ENCODE measurements at regions not wholly inside any gene's neighbourhood (a gene's known extent, or its start where the extent isn't known, plus 50 kb on each side); places are given as distances from the start of the nearest gene placed in this dataset.

DNA sequence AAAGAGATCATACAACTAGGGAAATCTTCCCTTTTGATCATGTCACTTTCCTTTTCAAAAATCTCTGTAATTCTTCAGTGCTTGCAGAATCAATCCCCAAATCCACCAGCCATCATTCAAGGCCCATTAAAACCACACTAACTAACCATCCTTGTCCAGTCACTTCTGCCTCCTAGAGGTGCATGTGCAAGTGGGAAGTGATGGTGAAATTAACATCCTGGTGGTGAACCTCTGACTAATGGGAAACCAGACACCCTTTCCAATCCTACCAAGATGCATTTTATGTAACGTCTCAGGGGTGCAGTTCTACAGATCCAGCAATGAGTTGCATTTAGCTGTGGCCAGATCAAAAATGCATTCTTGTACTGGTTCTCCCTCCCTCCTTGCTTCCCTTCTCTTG is 341.8 kb downstream of the RAPGEF2 start:
- H3K36me3 ChIP-seq (ENCODE audit: control insufficient read depth in 2 of 2, insufficient read depth in 2 of 2, low read length in 2 of 2) = no peaks in the 10 kb centered on the region
- H3K27me3 ChIP-seq (ENCODE audit: control insufficient read depth in 1 of 2, insufficient read depth in 2 of 2, low read length in 2 of 2) = no peaks in the 10 kb centered on the region
- no peaks in the 10 kb centered on the region for H3K9me3 ChIP-seq (ENCODE audit: control insufficient read depth in 2 of 2, low read length in 2 of 2)
- H3K4me1 ChIP-seq (ENCODE audit: control insufficient read depth, insufficient read depth, low read length) = no peaks in the 10 kb centered on the region
- no peak overlapping the region for H3K27ac ChIP-seq (ENCODE audit: low read length)
- no peak overlapping the region for H3K4me3 ChIP-seq (ENCODE audit: low read length in 2 of 2)
- no peak overlapping the region for H3K9ac ChIP-seq (ENCODE audit: low read length in 2 of 2)

DNA sequence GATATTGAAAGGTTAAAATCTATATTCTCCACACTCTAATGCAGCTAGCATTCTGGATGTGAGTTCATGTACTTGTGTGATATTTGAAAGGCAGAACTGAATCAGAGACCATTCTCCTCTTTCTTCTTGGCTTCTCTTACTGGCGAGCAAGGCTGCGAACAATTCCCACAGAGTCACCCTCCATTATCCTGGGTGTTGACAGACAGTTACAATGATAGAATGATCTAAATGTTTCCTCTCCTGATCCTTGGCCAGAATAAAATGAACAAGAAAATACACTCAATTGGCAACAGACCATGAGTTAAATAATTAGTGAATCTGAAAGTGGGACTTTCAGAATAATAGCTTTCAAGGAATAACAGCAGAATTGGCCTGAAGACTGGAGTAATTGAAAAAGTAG is 342.8 kb downstream of the RAPGEF2 start:
- no peak overlapping the region for H3K9ac ChIP-seq (ENCODE audit: low read length in 2 of 2)
- no peak overlapping the region for H3K27ac ChIP-seq (ENCODE audit: low read length)
- no peaks in the 10 kb centered on the region for H3K36me3 ChIP-seq (ENCODE audit: control insufficient read depth in 2 of 2, insufficient read depth in 2 of 2, low read length in 2 of 2)
- H3K4me1 ChIP-seq (ENCODE audit: control insufficient read depth, insufficient read depth, low read length) = no peaks in the 10 kb centered on the region
- H3K4me3 ChIP-seq (ENCODE audit: low read length in 2 of 2) = no peak overlapping the region
- no peaks in the 10 kb centered on the region for H3K9me3 ChIP-seq (ENCODE audit: control insufficient read depth in 2 of 2, low read length in 2 of 2)
- no peaks in the 10 kb centered on the region for H3K27me3 ChIP-seq (ENCODE audit: control insufficient read depth in 1 of 2, insufficient read depth in 2 of 2, low read length in 2 of 2)

DNA sequence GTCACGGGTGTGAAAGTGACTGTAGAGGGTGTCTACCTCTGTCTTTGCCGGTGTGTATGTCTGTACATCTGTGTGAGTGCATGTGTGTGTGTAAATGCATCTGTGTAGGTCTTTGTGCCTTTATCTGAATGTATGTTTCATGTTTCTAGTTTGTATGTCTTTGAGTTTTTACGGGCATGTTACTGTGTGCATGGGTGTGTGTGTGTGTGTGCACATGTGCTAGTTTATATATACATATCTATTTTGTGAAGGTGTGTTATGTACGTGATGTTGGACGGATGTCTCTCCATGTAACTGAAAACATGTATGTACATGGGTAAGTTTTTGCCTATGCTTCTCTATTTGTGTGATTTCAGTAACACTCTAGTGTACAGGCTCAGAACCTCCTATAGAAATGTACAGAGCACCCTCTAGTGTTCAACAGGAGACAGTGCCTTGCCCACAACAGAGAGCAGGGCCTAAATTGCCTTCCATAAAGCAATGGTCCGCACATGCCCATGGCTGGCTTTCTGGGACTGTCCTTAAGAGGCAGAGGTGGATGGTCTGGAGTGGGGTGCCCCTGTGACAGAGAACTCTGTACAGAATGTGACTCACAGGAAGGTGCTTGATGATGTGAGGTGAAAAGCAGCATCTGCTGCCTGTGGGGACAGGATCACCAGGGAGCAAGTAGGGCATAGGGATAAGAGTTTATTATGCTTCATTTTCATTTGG is 343.5 kb downstream of the RAPGEF2 start:
- H3K9ac ChIP-seq (ENCODE audit: low read length in 2 of 2) = no peak overlapping the region
- no peak overlapping the region for H3K4me3 ChIP-seq (ENCODE audit: low read length in 2 of 2)
- no peaks in the 10 kb centered on the region for H3K9me3 ChIP-seq (ENCODE audit: control insufficient read depth in 2 of 2, low read length in 2 of 2)
- no peaks in the 10 kb centered on the region for H3K27me3 ChIP-seq (ENCODE audit: control insufficient read depth in 1 of 2, insufficient read depth in 2 of 2, low read length in 2 of 2)
- no peaks in the 10 kb centered on the region for H3K4me1 ChIP-seq (ENCODE audit: control insufficient read depth, insufficient read depth, low read length)
- H3K27ac ChIP-seq (ENCODE audit: low read length) = no peak overlapping the region
- no peaks in the 10 kb centered on the region for H3K36me3 ChIP-seq (ENCODE audit: control insufficient read depth in 2 of 2, insufficient read depth in 2 of 2, low read length in 2 of 2)

DNA sequence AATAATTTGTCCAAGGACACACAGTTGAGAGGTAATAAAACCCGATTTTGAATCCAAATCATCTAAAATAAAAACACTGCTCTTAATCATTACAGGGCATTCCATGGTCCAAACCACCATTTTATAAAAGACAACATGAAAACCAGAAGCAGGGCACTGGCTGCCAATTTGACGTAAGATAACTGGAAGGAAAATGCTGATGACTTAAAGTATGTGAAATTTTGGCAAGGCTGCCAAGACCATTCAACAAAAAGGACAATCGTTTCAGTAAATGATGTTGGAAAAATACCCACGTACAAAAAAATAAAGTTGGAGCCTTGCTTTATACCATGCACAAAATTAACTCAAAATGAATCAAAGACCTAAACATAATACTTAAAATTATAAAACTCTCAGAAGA is 344.4 kb downstream of the RAPGEF2 start:
- no peaks in the 10 kb centered on the region for H3K27me3 ChIP-seq (ENCODE audit: control insufficient read depth in 1 of 2, insufficient read depth in 2 of 2, low read length in 2 of 2)
- no peak overlapping the region for H3K27ac ChIP-seq (ENCODE audit: low read length)
- no peaks in the 10 kb centered on the region for H3K4me1 ChIP-seq (ENCODE audit: control insufficient read depth, insufficient read depth, low read length)
- no peak overlapping the region for H3K4me3 ChIP-seq (ENCODE audit: low read length in 2 of 2)
- no peaks in the 10 kb centered on the region for H3K36me3 ChIP-seq (ENCODE audit: control insufficient read depth in 2 of 2, insufficient read depth in 2 of 2, low read length in 2 of 2)
- H3K9me3 ChIP-seq (ENCODE audit: control insufficient read depth in 2 of 2, low read length in 2 of 2) = no peaks in the 10 kb centered on the region
- H3K9ac ChIP-seq (ENCODE audit: low read length in 2 of 2) = no peak overlapping the region

DNA sequence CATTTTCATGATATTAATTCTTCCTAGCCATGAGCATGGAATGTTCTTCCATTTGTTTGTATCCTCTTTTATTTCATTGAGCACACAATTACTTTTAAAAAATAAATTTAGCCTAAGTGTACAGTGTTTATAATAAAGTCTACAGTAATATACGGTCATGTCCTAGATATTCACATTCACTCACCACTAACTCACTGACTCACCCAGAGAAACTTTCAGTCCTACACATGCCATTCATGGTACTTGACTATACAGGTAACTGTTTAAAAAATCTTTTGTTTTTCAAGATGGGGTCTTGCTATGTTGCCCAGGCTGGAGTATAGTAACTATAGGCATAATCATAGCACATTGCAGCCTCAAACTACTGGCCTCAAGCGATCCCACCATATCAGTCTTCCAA is 348.1 kb downstream of the RAPGEF2 start:
- Histone ChIP-seq H3K27me3 (ENCODE audit: control insufficient read depth in 1 of 2, insufficient read depth in 2 of 2, low read length in 2 of 2) (no peaks in the 10 kb centered on the region), H3K36me3 (ENCODE audit: control insufficient read depth in 2 of 2, insufficient read depth in 2 of 2, low read length in 2 of 2) (no peaks in the 10 kb centered on the region), H3K27ac (ENCODE audit: low read length) (no peak overlapping the region)

DNA sequence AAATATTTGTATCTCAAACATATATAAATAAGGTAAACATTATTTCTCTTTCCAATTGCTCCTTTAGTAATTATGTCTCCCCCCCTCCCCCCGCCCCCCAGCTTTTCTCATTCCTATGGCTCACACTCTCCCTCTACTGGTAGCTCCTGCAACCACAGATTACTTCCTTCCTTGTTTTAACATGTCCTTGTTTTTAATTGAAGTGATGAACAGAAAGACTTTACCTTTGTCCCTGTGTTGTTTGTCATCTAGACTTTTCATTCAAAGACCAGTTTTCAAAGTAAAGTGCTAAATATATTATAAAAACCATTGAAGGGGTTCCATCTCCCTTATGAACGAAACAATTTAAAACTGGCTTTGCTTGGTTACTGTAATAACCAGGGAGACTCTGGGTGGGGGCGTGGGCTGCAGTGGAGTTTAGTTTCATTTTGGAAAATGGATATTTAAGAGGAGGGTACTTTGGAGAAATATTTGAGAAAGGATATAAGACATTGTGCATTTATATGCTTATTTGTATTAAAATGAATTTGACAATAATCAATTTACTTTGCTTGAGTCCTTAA is 352.9 kb downstream of the RAPGEF2 start:
- H3K36me3 ChIP-seq (ENCODE audit: control insufficient read depth in 2 of 2, insufficient read depth in 2 of 2, low read length in 2 of 2) = no peaks in the 10 kb centered on the region
- H3K27me3 ChIP-seq (ENCODE audit: control insufficient read depth in 1 of 2, insufficient read depth in 2 of 2, low read length in 2 of 2) = no peaks in the 10 kb centered on the region
- H3K4me1 ChIP-seq (ENCODE audit: control insufficient read depth, insufficient read depth, low read length) = no peaks in the 10 kb centered on the region
- no peak overlapping the region for H3K4me3 ChIP-seq (ENCODE audit: low read length in 2 of 2)
- no peak overlapping the region for H3K27ac ChIP-seq (ENCODE audit: low read length)
- no peak overlapping the region for H3K9ac ChIP-seq (ENCODE audit: low read length in 2 of 2)
- H3K9me3 ChIP-seq (ENCODE audit: control insufficient read depth in 2 of 2, low read length in 2 of 2) = no peaks in the 10 kb centered on the region

More for the DNA sequence above, 348.1 kb downstream of the RAPGEF2 start:
- no peak overlapping the region for H3K4me3 ChIP-seq (ENCODE audit: low read length in 2 of 2)
- no peaks in the 10 kb centered on the region for H3K9me3 ChIP-seq (ENCODE audit: control insufficient read depth in 2 of 2, low read length in 2 of 2)
- no peaks in the 10 kb centered on the region for H3K4me1 ChIP-seq (ENCODE audit: control insufficient read depth, insufficient read depth, low read length)
- no peak overlapping the region for H3K9ac ChIP-seq (ENCODE audit: low read length in 2 of 2)

DNA sequence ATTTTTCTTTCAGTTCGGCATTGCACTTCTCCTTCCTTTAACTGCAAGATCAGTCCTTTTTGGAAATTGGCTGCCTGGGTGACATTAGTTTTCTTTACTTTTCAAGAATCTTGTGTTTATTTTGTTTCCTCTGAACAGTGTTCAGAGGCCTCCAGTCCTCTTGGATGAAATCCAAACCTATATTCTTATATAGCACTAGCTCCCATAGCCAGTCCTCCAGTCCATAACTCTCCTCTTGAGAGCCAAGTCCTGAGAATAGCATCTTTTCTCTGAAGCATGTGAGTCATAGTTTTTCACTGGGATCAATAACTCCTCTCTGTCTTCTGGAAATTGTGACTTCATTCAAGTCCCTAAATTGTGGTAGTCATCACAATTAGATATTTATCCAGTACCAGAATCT is 357.5 kb downstream of the RAPGEF2 start:
- H3K4me1 ChIP-seq (ENCODE audit: control insufficient read depth, insufficient read depth, low read length) = no peaks in the 10 kb centered on the region
- peaks cover 3 to 10% of the 10 kb centered on the region in 2 donors for H3K9me3 ChIP-seq (ENCODE audit: control insufficient read depth in 2 of 2, low read length in 2 of 2)
- no peak overlapping the region for H3K9ac ChIP-seq (ENCODE audit: low read length in 2 of 2)
- H3K27ac ChIP-seq (ENCODE audit: low read length) = no peak overlapping the region
- H3K4me3 ChIP-seq (ENCODE audit: low read length in 2 of 2) = no peak overlapping the region
- H3K27me3 ChIP-seq (ENCODE audit: control insufficient read depth in 1 of 2, insufficient read depth in 2 of 2, low read length in 2 of 2) = no peaks in the 10 kb centered on the region
- no peaks in the 10 kb centered on the region for H3K36me3 ChIP-seq (ENCODE audit: control insufficient read depth in 2 of 2, insufficient read depth in 2 of 2, low read length in 2 of 2)

DNA sequence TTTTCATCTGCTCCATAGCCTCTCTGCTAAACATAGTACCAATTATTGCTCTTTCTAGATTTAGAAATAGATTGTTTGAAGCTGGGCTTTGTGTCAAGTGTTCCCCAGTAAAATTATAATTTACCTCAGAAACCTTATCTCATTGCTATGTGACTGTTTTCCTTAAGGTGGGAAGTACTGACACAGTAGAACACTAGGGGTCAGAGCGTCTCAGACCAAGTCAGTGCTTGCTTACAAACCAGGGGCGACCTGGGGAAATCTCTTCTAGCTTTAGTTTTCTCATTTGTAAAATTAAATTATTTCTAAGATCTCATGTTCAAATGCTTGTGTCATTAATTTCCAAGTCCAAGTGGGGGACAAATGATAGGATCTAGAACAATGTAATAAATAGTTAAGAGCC is 360.4 kb downstream of the RAPGEF2 start:
- Histone ChIP-seq H3K4me3 (ENCODE audit: low read length in 2 of 2) (no peak overlapping the region), H3K27me3 (ENCODE audit: control insufficient read depth in 1 of 2, insufficient read depth in 2 of 2, low read length in 2 of 2) (no peaks in the 10 kb centered on the region), H3K27ac (ENCODE audit: low read length) (no peak overlapping the region), H3K9me3 (ENCODE audit: control insufficient read depth in 2 of 2, low read length in 2 of 2) (peaks cover 5 to 10% of the 10 kb centered on the region in 2 donors), H3K36me3 (ENCODE audit: control insufficient read depth in 2 of 2, insufficient read depth in 2 of 2, low read length in 2 of 2) (no peaks in the 10 kb centered on the region), H3K4me1 (ENCODE audit: control insufficient read depth, insufficient read depth, low read length) (no peaks in the 10 kb centered on the region), H3K9ac (ENCODE audit: low read length in 2 of 2) (no peak overlapping the region)

DNA sequence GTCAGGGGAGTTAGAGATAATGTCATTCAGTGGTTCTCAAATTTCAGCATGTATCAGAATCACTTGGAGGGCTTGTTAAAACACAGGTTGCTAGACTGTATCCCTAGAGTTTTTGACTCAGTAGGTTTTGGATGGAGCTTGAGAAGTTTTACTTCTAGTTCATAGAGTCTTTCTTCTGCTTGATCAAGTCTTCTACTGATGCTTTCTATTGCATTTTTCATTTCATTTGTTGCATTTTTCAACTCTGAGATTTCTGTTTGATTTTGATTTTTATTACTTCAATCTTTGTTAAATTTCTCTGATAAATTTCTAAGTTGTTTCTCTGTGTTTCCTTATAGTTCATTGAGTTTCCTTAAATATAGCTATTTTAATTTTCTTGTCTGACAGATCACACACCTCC is 361.4 kb downstream of the RAPGEF2 start:
- peaks cover 5 to 10% of the 10 kb centered on the region in 2 donors for H3K9me3 ChIP-seq (ENCODE audit: control insufficient read depth in 2 of 2, low read length in 2 of 2)
- H3K27ac ChIP-seq (ENCODE audit: low read length) = no peak overlapping the region
- no peaks in the 10 kb centered on the region for H3K36me3 ChIP-seq (ENCODE audit: control insufficient read depth in 2 of 2, insufficient read depth in 2 of 2, low read length in 2 of 2)
- no peaks in the 10 kb centered on the region for H3K27me3 ChIP-seq (ENCODE audit: control insufficient read depth in 1 of 2, insufficient read depth in 2 of 2, low read length in 2 of 2)
- no peaks in the 10 kb centered on the region for H3K4me1 ChIP-seq (ENCODE audit: control insufficient read depth, insufficient read depth, low read length)
- no peak overlapping the region for H3K9ac ChIP-seq (ENCODE audit: low read length in 2 of 2)
- H3K4me3 ChIP-seq (ENCODE audit: low read length in 2 of 2) = no peak overlapping the region

DNA sequence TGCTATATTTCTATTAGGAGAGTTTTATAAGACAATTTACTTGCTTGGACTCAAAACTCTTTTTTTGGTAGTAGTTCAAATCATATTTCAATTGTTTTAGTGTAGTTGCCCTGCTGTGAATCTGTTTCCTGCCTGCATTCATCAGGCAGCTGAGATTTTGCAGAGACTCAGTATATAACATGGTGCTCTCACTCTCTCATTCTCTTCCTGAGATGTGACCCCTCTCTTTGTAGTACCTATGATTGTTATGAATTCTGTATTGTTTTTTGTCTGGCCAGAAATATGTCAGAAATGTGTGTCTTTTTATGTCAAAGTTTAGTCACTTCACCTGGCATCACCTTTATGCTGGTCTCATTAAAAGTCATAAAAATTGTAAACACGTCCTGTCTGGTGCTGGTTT is 374.0 kb downstream of the RAPGEF2 start:
- Histone ChIP-seq H3K9me3 (ENCODE audit: control insufficient read depth in 2 of 2, low read length in 2 of 2) (no peaks in the 10 kb centered on the region), H3K9ac (ENCODE audit: low read length in 2 of 2) (no peak overlapping the region), H3K4me1 (ENCODE audit: control insufficient read depth, insufficient read depth, low read length) (peaks cover 4% of the 10 kb centered on the region), H3K27me3 (ENCODE audit: control insufficient read depth in 1 of 2, insufficient read depth in 2 of 2, low read length in 2 of 2) (no peaks in the 10 kb centered on the region), H3K36me3 (ENCODE audit: control insufficient read depth in 2 of 2, insufficient read depth in 2 of 2, low read length in 2 of 2) (no peaks in the 10 kb centered on the region), H3K4me3 (ENCODE audit: low read length in 2 of 2) (no peak overlapping the region), H3K27ac (ENCODE audit: low read length) (no peak overlapping the region)

DNA sequence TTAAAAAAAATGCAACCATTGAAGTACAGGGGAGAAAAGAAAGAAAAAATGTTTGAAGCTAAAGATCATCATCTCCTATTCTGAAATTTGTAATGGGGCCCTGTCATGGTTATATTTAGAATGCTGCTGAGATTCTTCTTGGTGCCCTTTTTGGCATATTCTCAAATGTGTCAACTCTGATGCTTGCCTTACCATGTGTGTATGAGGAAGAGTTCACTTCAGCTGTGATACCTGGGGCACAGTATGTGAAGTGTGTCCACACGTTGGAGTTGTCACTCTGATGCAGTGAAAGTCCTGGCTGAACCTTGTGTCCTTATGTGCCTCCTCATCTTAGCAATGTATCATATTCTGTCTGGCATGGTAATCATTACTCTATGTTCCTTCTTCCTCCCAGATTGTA is 377.9 kb downstream of the RAPGEF2 start:
- H3K4me3 ChIP-seq (ENCODE audit: low read length in 2 of 2) = no peak overlapping the region
- no peaks in the 10 kb centered on the region for H3K27me3 ChIP-seq (ENCODE audit: control insufficient read depth in 1 of 2, insufficient read depth in 2 of 2, low read length in 2 of 2)
- H3K4me1 ChIP-seq (ENCODE audit: control insufficient read depth, insufficient read depth, low read length) = peaks cover 4% of the 10 kb centered on the region
- no peaks in the 10 kb centered on the region for H3K9me3 ChIP-seq (ENCODE audit: control insufficient read depth in 2 of 2, low read length in 2 of 2)
- no peak overlapping the region for H3K9ac ChIP-seq (ENCODE audit: low read length in 2 of 2)
- no peak overlapping the region for H3K27ac ChIP-seq (ENCODE audit: low read length)
- no peaks in the 10 kb centered on the region for H3K36me3 ChIP-seq (ENCODE audit: control insufficient read depth in 2 of 2, insufficient read depth in 2 of 2, low read length in 2 of 2)
